Esophagus muscularis mucosa (tissue), 4 donors: ENCODE measurements at regions not wholly inside any gene's neighbourhood (a gene's known extent, or its start where the extent isn't known, plus 50 kb on each side); places are given as distances from the start of the nearest gene placed in this dataset.

Experiments used
- DNase-seq: peaks from one replicate; pipeline ENCODE4 v3.0.0-alpha.2; 2017; ENCODE audit errors: extremely low spot score
- H3K27ac ChIP-seq, 4 donors: fragments of 200-600 bp; sonication (generic); replicated peaks in 1 of 4; 1 replicate in 3 of 4; 2 replicates in 1 of 4; pipeline ENCODE4 v1.5.1; 2016 to 2019; ENCODE audit warnings: mild to moderate bottlenecking in 1 of 4
- H3K27me3 ChIP-seq, 4 donors: fragments of 200-600 bp; sonication (generic); one replicate each; pipeline versions ENCODE4 v1.5.1 to v1.6.0; 2016 to 2019
- H3K36me3 ChIP-seq, 4 donors: fragments of 200-600 bp; sonication (generic); one replicate each; pipeline ENCODE4 v1.5.1; 2016 to 2019
- H3K4me1 ChIP-seq, 4 donors: fragments of 200-600 bp; sonication (generic); one replicate each; pipeline ENCODE4 v1.5.1; 2016 to 2019
- H3K4me3 ChIP-seq, 4 donors: fragments of 200-600 bp; sonication (generic); 1 replicate in 2 of 4; 2 replicates in 2 of 4; pipeline ENCODE4 v1.5.1; 2016 to 2019; ENCODE audit warnings: mild to moderate bottlenecking in 4 of 4, moderate library complexity in 1 of 4
- H3K9me3 ChIP-seq, 4 donors: fragments of 200-600 bp; sonication (generic); 1 replicate in 3 of 4; 2 replicates in 1 of 4; pipeline ENCODE4 v1.5.1; 2016 to 2019
- EP300 ChIP-seq: sonication (generic); formaldehyde crosslinking; IDR thresholded peaks from one replicate; pipeline ENCODE4 v1.6.1; 2017; ENCODE audit warnings: antibody characterized with exemption
- POLR2A ChIP-seq: fragments of 450-650 bp; IDR thresholded peaks from one replicate; pipeline ENCODE4 v1.6.1; 2017; ENCODE audit warnings: antibody characterized with exemption, moderate library complexity, mild to moderate bottlenecking, low read depth
- POLR2AphosphoS5 ChIP-seq, 2 donors: sonication (generic); formaldehyde crosslinking; IDR thresholded peaks; one replicate each; pipeline ENCODE4 v1.6.1; 2017; ENCODE audit warnings: antibody characterized with exemption in 2 of 2
- WGBS: methylation state at CpG from one replicate; pipeline ENCODE4 v1.1.5; 2018; 5-methylcytosine and 5-hydroxymethylcytosine counted together
- intact Hi-C: fragments of 100-400 bp; cut with DNase I; formaldehyde crosslinking; loops from one replicate; pipeline ENCODE4 v1.15.1; 2023
- TF ChIP-seq, protein P1 (sequence below), 3 experiments: fragments of 200-600 bp in 2 of 3; fragments of 450-650 bp in 1 of 3; sonication (generic) in 2 of 3; IDR thresholded peaks; one replicate each; pipeline ENCODE4 v1.5.1; 2017 to 2019; ENCODE audit warnings: antibody characterized with exemption in 3 of 3, mild to moderate bottlenecking in 2 of 3, moderate library complexity in 1 of 3

DNA sequence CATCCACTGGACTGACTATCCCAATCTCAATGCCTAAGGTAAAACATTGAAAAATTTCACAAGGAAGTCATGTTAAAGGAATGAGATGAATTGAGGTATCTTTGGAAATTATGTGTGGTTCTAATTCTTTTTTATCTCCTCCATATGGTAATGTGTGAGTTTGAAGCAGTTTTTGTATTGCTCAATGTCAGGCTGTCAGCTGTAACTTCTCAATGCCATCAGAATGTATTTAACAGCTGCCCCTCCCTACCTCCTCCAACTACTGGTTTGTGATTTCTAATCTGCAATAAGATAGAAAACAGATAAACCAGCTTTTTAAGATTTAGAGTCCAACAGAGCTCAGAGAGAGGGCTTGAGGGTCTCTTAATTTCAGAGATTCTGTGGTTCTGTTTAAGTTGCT, 1005.8 kb upstream of the ADGRB3 start:
- H3K9me3 ChIP-seq = no peaks in the 10 kb centered on the region
- no peak overlapping the region for H3K27ac ChIP-seq
- H3K36me3 ChIP-seq = no peaks in the 10 kb centered on the region
- H3K27me3 ChIP-seq = no peaks in the 10 kb centered on the region
- no peak overlapping the region for H3K4me3 ChIP-seq
- DNase-seq = no peak
- TF ChIP-seq POLR2AphosphoS5 (IDR thresholded peaks at IDR 0.05) (no peak), EP300 (no peak), POLR2A (no peak)
- TF ChIP-seq, protein P1, sequence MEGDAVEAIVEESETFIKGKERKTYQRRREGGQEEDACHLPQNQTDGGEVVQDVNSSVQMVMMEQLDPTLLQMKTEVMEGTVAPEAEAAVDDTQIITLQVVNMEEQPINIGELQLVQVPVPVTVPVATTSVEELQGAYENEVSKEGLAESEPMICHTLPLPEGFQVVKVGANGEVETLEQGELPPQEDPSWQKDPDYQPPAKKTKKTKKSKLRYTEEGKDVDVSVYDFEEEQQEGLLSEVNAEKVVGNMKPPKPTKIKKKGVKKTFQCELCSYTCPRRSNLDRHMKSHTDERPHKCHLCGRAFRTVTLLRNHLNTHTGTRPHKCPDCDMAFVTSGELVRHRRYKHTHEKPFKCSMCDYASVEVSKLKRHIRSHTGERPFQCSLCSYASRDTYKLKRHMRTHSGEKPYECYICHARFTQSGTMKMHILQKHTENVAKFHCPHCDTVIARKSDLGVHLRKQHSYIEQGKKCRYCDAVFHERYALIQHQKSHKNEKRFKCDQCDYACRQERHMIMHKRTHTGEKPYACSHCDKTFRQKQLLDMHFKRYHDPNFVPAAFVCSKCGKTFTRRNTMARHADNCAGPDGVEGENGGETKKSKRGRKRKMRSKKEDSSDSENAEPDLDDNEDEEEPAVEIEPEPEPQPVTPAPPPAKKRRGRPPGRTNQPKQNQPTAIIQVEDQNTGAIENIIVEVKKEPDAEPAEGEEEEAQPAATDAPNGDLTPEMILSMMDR (IDR thresholded peaks at IDR 0.05) = no peak
- intact Hi-C loops = no loop called here
- H3K4me1 ChIP-seq = no peaks in the 10 kb centered on the region

DNA sequence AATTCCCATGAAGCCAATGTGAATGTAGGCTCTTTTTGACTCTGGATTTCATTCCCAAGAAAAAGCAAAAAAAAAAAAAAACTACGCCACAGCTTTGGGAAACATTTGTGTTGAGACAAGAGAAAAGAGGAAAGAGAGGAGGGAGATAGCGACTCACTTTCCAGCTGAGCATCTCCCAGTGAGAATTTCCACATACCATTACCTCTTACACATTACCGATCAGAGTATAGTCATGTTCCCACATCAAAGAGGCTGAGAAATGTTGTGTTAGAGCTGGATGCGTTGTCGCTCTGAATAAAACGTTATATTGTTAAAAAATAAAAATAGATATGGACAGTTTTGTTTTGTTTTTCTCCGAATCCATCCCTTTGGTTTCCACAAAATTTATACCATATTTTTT, 1019.3 kb upstream of the ADGRB3 start:
- H3K4me3 ChIP-seq = no peak overlapping the region
- no peaks in the 10 kb centered on the region for H3K36me3 ChIP-seq
- H3K27ac ChIP-seq = no peak overlapping the region
- no peaks in the 10 kb centered on the region for H3K9me3 ChIP-seq
- H3K4me1 ChIP-seq = no peaks in the 10 kb centered on the region
- DNase-seq = no peak
- intact Hi-C loops = no loop called here
- no peaks in the 10 kb centered on the region for H3K27me3 ChIP-seq
- 71% methylated on average over 7 of the region's 7 CpGs for WGBS
- TF ChIP-seq EP300 (no peak), POLR2AphosphoS5 (IDR thresholded peaks at IDR 0.05) (no peak), POLR2A (no peak)
- TF ChIP-seq, protein P1 (IDR thresholded peaks at IDR 0.05) = no peak

DNA sequence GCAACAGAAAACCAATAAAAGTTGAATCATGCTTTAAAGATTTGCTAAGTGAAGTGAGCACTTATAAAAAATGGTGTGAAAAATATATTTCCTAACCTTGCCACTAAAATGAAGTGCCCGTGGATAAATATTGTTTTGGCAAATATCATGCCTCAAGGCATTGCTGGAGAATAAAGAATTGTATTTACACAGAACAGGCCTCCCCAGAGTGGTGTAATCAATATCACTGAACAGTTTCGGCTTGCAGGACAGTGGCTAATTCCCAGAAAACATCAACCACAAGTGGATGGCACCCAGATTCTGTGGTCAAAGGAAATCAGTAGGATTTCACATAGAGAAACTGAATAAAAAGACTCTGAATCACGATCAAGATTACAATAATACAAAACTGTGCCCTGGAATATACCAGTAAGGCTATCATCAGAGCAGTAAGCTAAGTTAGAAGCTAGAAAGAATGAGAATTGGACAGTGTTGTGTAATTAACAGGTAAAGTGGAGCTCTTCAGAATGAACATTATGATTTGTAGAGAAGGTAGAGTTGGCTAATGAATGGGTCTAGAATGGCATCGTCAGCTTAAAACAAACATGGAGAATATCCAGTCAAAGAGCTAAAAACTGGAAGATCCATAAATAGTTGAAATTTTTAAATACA, 1026.9 kb upstream of the ADGRB3 start:
- TF ChIP-seq POLR2AphosphoS5 (IDR thresholded peaks at IDR 0.05) = no peak
- no peaks in the 10 kb centered on the region for H3K9me3 ChIP-seq
- intact Hi-C loops = no loop called here
- no peak overlapping the region for H3K4me3 ChIP-seq
- H3K4me1 ChIP-seq = no peaks in the 10 kb centered on the region
- no peak for DNase-seq
- no peak overlapping the region for H3K27ac ChIP-seq
- no peaks in the 10 kb centered on the region for H3K27me3 ChIP-seq
- WGBS = 85% methylated on average over 4 of the region's 4 CpGs
- H3K36me3 ChIP-seq = no peaks in the 10 kb centered on the region

DNA sequence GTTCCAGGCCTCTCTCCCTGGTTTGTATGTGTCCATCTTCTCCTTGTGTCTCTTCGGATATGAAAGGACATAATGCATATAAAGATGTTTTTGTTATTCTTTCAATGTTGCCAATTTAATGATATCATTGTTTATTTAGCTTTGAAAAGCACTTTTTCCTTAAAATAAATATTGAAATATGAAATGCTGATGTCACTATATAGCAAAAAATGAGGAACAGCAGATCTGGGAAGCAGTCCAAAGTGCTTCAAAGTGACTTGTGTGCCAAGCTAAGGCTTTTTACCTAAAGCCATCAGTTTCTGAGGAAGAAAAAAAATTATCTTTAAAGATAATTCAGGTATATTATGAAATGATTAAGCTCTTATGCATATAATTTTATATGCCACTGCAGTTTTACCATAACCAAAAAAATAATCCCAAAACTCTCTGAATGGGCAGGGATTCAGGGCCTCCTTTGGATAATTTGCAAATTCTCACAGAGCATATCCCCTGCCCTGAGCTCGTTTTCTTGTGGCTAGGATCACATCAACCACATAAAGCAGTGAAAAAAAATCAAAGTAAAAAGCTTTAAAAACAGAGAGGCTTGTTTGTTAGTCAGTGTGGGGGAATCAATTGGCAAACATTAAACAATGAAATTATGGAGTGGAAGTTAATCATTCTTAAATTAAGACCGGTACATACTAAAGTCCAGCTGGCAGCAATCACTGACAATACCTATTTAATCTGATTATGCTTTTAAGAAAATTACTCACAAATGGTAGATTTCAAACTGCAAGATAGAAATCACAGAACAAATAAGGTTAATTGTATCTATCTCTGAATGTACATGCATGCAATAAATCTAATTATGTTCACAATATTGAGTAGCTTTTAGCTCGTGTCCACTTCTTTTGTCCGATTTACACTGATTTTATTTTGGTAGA, 1027.9 kb upstream of the ADGRB3 start:
- Histone ChIP-seq H3K27ac (no peak overlapping the region), H3K9me3 (no peaks in the 10 kb centered on the region), H3K4me1 (no peaks in the 10 kb centered on the region), H3K27me3 (no peaks in the 10 kb centered on the region), H3K4me3 (no peak overlapping the region), H3K36me3 (no peaks in the 10 kb centered on the region)
- WGBS = 42% methylated on average over 5 of the region's 5 CpGs
- DNase-seq = no peak
- TF ChIP-seq EP300 (no peak), POLR2AphosphoS5 (IDR thresholded peaks at IDR 0.05) (no peak), POLR2A (no peak)
- TF ChIP-seq, protein P1 (IDR thresholded peaks at IDR 0.05) = no peak
- intact Hi-C loops = no loop called here

DNA sequence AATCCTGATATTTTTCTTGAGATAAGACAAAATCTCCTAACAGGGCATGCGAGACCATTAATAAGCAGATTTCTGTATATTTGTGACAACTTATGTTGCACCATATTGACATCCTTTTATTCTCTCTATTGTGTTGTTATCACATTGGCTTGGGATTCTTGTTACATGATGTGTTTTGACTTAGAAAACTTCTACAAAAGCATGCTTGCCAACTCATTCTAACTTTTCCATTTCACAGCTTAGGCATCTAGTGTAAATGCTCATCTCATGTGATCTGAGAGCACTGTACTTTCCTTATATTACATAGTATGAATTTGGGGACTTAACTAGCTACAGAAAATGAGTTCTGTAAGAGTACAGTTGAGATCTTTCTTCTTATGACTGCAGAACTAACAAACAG, 1040.7 kb upstream of the ADGRB3 start:
- no peak overlapping the region for H3K4me3 ChIP-seq
- 89% methylated on average over 1 of the region's 1 CpG for WGBS
- intact Hi-C loops = no loop called here
- DNase-seq = no peak
- no peaks in the 10 kb centered on the region for H3K36me3 ChIP-seq
- H3K27me3 ChIP-seq = no peaks in the 10 kb centered on the region
- no peaks in the 10 kb centered on the region for H3K9me3 ChIP-seq
- TF ChIP-seq EP300 = no peak
- TF ChIP-seq, protein P1 (IDR thresholded peaks at IDR 0.05) = no peak
- no peak for TF ChIP-seq POLR2A
- no peak overlapping the region for H3K27ac ChIP-seq
- H3K4me1 ChIP-seq = no peaks in the 10 kb centered on the region
